ENCODE measurements at regions not wholly inside any gene's neighbourhood (a gene's known extent, or its start where the extent isn't known, plus 50 kb on each side); places are given as distances from the start of the nearest gene placed in this dataset.

DNA sequence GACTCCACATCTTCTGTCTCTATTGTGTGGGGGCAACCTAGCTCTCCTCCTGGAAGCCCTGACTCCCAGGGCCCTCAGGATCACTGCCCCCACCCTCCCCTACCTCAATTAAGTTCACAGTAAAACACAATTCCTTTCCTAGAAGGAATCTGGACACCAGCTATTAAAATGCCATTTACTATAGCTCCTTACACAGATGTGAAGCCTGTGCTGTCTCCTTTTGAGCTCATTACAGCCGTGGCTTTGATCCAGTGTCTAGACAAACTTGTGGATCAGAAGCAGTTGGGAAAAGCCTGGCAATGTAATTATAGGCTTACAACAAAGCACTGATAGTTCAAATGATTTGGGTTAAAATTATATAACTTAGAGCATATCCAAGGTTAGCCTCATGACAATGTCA, 107.0 kb upstream of the SMIM23 start:
- Mint-ChIP-seq H3K27me3 (ENCODE audit: low read depth, poor library complexity) (peaks cover 3% of the 10 kb centered on the region), H3K36me3 (ENCODE audit: low read depth) (no peaks in the 10 kb centered on the region), H3K4me3 (no peak overlapping the region), H3K4me1 (peaks cover 51% of the 10 kb centered on the region), H3K9me3 (peaks cover 7% of the 10 kb centered on the region), H3K27ac (no peak overlapping the region)
- TF ChIP-seq, protein P1, sequence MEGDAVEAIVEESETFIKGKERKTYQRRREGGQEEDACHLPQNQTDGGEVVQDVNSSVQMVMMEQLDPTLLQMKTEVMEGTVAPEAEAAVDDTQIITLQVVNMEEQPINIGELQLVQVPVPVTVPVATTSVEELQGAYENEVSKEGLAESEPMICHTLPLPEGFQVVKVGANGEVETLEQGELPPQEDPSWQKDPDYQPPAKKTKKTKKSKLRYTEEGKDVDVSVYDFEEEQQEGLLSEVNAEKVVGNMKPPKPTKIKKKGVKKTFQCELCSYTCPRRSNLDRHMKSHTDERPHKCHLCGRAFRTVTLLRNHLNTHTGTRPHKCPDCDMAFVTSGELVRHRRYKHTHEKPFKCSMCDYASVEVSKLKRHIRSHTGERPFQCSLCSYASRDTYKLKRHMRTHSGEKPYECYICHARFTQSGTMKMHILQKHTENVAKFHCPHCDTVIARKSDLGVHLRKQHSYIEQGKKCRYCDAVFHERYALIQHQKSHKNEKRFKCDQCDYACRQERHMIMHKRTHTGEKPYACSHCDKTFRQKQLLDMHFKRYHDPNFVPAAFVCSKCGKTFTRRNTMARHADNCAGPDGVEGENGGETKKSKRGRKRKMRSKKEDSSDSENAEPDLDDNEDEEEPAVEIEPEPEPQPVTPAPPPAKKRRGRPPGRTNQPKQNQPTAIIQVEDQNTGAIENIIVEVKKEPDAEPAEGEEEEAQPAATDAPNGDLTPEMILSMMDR (IDR thresholded peaks at IDR 0.05), result no peak
- DNase-seq, result no peak

DNA sequence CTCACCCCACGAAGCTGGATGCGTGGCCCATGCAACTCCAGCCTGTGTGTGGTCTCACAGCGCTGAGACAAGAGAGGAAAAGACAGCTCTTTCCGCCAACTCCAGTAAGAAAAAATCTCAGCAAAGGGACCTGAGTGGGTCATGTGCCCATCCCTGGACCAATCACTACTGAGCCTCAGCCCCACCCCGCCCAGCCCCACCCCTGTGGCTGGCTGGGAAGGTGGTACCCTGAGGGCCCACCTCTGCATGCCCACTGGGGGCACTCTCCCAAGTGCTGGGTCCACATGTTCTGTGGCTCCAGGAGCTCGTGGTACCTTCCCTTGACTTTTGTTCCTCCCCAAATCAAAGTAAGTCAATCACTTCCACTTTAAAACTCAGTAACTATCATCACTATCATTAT, 105.1 kb upstream of the SMIM23 start:
- Mint-ChIP-seq H3K9me3 (no peaks in the 10 kb centered on the region), H3K27me3 (ENCODE audit: low read depth, poor library complexity) (peaks cover 3% of the 10 kb centered on the region), H3K4me1 (peaks cover 46% of the 10 kb centered on the region), H3K27ac (no peak overlapping the region), H3K36me3 (ENCODE audit: low read depth) (no peaks in the 10 kb centered on the region), H3K4me3 (no peak overlapping the region)
- TF ChIP-seq, protein P1 (IDR thresholded peaks at IDR 0.05), result no peak
- DNase-seq, result no peak

DNA sequence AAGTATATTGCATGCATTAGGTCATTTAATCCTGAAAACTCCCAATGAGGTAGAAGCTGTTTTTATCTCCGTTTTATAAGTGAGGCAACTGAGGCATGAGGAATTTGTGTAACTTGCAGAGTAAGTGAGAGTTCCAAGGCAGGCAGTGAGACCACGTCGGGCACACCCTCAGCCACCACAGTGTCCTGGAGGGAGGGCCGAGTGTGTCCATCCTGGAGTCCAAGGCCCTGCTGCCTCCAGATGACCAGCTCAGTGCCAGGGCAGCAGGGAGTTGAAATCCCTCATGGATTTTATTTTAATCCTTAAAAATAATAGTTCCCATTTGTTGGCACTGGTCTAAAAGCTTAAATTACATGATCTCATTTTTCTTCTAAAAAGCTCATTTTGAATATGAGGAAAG, 104.6 kb upstream of the SMIM23 start:
- Mint-ChIP-seq H3K9me3 (no peaks in the 10 kb centered on the region), H3K36me3 (ENCODE audit: low read depth) (no peaks in the 10 kb centered on the region), H3K4me1 (peaks cover 45% of the 10 kb centered on the region), H3K4me3 (no peak overlapping the region), H3K27me3 (ENCODE audit: low read depth, poor library complexity) (peaks cover 3% of the 10 kb centered on the region), H3K27ac (no peak overlapping the region)
- DNase-seq, result no peak
- TF ChIP-seq, protein P1 (IDR thresholded peaks at IDR 0.05), result no peak

DNA sequence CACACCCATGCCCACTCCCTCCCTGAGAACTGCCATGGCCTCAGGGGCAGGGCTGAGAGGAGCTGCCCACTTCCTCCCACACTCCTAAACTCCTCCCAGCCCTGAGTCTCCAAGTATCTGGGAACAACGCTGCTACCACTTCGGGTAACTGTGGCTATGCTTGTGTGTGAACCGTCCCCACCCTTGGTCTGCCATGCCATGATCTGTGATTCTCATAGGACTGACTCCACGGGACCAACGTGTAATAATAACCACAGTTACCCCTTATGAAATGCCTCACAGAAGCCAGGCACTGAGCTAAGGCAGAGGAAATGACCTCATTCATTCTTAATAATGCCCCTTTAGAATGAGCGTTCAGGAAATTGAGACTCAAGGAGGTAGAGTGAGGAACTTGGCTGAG, 103.9 kb upstream of the SMIM23 start:
- Mint-ChIP-seq H3K9me3 (no peaks in the 10 kb centered on the region), H3K27ac (no peak overlapping the region), H3K4me1 (peaks cover 39% of the 10 kb centered on the region), H3K27me3 (ENCODE audit: low read depth, poor library complexity) (peaks cover 7% of the 10 kb centered on the region), H3K36me3 (ENCODE audit: low read depth) (no peaks in the 10 kb centered on the region), H3K4me3 (no peak overlapping the region)
- DNase-seq, result no peak
- TF ChIP-seq, protein P1 (IDR thresholded peaks at IDR 0.05), result no peak

DNA sequence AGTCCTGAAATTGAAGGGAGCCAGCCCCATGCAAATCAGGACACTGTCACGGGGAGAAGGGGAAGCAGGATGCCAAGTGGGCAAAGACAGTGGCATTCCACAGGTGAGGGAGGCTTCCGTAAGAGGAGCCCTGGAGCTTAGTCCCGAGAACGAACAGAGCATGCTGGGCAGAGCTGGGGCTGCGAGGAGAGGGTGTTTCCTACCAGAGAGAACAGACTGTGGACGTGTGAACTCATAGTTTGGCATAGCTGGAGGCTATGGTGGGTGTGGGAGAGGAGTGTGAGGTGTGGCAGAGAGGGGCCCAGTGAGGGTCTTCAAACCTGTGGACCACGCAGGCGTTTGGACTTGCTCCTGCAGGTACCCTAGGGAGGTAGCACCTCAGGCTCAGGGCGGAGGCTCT, 102.8 kb upstream of the SMIM23 start:
- no peak for DNase-seq
- Mint-ChIP-seq H3K27me3 (ENCODE audit: low read depth, poor library complexity) (peaks cover 7% of the 10 kb centered on the region), H3K27ac (no peak overlapping the region), H3K4me1 (peaks cover 45% of the 10 kb centered on the region), H3K4me3 (no peak overlapping the region), H3K9me3 (no peaks in the 10 kb centered on the region), H3K36me3 (ENCODE audit: low read depth) (no peaks in the 10 kb centered on the region)
- TF ChIP-seq, protein P1 (IDR thresholded peaks at IDR 0.05), result no peak

DNA sequence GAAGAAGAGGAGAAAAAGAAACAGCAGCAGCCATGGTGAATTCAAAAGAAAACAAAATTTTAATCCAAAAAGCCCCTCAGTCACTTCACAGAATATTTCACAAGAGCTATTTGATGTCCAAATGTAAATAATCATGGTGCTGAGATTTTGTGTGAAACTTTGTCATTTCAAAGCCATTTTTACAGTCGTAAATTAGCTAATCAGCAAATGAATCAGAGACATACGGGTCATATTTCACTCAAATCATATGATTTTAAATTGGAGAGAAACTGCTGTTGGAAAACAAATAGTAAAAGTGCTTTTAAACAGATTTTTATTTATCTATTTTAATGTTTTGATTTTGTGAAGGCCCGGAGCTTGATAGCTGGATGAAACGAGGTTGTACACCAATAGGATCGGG, 101.4 kb upstream of the SMIM23 start:
- TF ChIP-seq, protein P1 (IDR thresholded peaks at IDR 0.05), result no peak
- Mint-ChIP-seq H3K36me3 (ENCODE audit: low read depth) (no peaks in the 10 kb centered on the region), H3K27ac (no peak overlapping the region), H3K9me3 (no peaks in the 10 kb centered on the region), H3K4me3 (no peak overlapping the region), H3K27me3 (ENCODE audit: low read depth, poor library complexity) (peaks cover 4% of the 10 kb centered on the region), H3K4me1 (peaks cover 36% of the 10 kb centered on the region)
- DNase-seq, result no peak
